ENCODE measurements at regions not wholly inside any gene's neighbourhood (a gene's known extent, or its start where the extent isn't known, plus 50 kb on each side); places are given as distances from the start of the nearest gene placed in this dataset.

GRCh38 chrX:146127617-146128016 is 310.0 kb downstream of the SLITRK2 start:
- H3K27ac ChIP-seq (ENCODE audit: control insufficient read depth, insufficient read depth, low read length) = no peak overlapping the region
- H3K36me3 ChIP-seq (ENCODE audit: control insufficient read depth in 2 of 2, extremely low read depth in 1 of 2, insufficient read depth in 2 of 2, low read length in 2 of 2) = no peaks in the 10 kb centered on the region
- H2AFZ ChIP-seq (ENCODE audit: control insufficient read depth, low read length) = no peak overlapping the region
- H3K4me2 ChIP-seq (ENCODE audit: control insufficient read depth, extremely low read depth, insufficient read depth, low read depth, low read length) = no peak overlapping the region
- no peak for FAIRE-seq
- no peaks in the 10 kb centered on the region for H4K20me1 ChIP-seq (ENCODE audit: control insufficient read depth, extremely low read depth, insufficient read depth, low read length)
- no peaks in the 10 kb centered on the region for H3K79me2 ChIP-seq (ENCODE audit: control insufficient read depth, insufficient read depth, low read length)
- no peaks in the 10 kb centered on the region for H3K9me1 ChIP-seq (ENCODE audit: control insufficient read depth, extremely low read depth, insufficient read depth, low read length)
- no peak overlapping the region for H3K4me3 ChIP-seq (ENCODE audit: control insufficient read depth in 2 of 3, extremely low read depth in 1 of 3, insufficient read depth in 2 of 3, low read depth in 1 of 3, low read length in 3 of 3)
- no peaks in the 10 kb centered on the region for H3K27me3 ChIP-seq (ENCODE audit: control insufficient read depth, extremely low read depth, insufficient read depth, low read length)
- no peaks in the 10 kb centered on the region for H3K4me1 ChIP-seq (ENCODE audit: control insufficient read depth, extremely low read depth, insufficient read depth, low read length)
- no peaks in the 10 kb centered on the region for H3K9me3 ChIP-seq (ENCODE audit: control insufficient read depth, low read depth, low read length)
- no peak overlapping the region for H3K9ac ChIP-seq (ENCODE audit: control insufficient read depth, extremely low read depth, insufficient read depth, low read length)
- dilution Hi-C loops (cut with MboI; ENCODE audit: extremely low pct_ligation_motif_present, low sequenced_read_pairs) = no loop called here
- no peak for DNase-seq (ENCODE audit: low read depth, low spot score)
- TF ChIP-seq CTCF (optimal IDR thresholded peaks at IDR 0.05 in 1 of 3, IDR thresholded peaks at IDR 0.05 in 1 of 3, conservative IDR thresholded peaks at IDR 0.05 in 1 of 3; ENCODE audit: extremely low read depth in 1 of 3, insufficient read depth in 2 of 3, low read length in 3 of 3) (no peak), EZH2 (IDR thresholded peaks at IDR 0.05; ENCODE audit: low read length) (no peak)

DNA sequence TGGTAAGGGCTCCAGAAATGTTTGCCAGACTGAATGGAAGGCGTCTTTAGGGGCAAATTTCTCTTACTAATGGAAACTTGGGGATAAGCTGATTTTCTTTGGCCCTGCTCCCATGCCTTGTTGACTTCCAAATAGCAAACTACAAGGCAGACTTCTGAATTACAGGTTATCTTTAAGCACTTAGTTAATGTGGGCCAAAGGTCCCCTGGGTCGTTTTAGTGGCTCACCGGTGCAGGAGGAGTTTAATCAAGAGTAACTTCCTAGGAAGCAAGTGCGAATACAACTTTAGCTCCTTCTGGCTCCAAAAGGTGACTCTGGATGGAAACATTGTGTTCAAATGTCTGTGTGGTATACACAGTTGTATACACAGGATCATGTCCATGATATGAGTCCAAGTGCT is 323.6 kb downstream of the SLITRK2 start:
- FAIRE-seq = no peak
- no peaks in the 10 kb centered on the region for H3K36me3 ChIP-seq (ENCODE audit: control insufficient read depth in 2 of 2, extremely low read depth in 1 of 2, insufficient read depth in 2 of 2, low read length in 2 of 2)
- H3K9me1 ChIP-seq (ENCODE audit: control insufficient read depth, extremely low read depth, insufficient read depth, low read length) = no peaks in the 10 kb centered on the region
- H3K9ac ChIP-seq (ENCODE audit: control insufficient read depth, extremely low read depth, insufficient read depth, low read length) = no peak overlapping the region
- no peaks in the 10 kb centered on the region for H3K27me3 ChIP-seq (ENCODE audit: control insufficient read depth, extremely low read depth, insufficient read depth, low read length)
- no peak overlapping the region for H2AFZ ChIP-seq (ENCODE audit: control insufficient read depth, low read length)
- DNase-seq (ENCODE audit: low read depth, low spot score) = no peak
- dilution Hi-C loops (cut with MboI; ENCODE audit: extremely low pct_ligation_motif_present, low sequenced_read_pairs) = no loop called here
- no peaks in the 10 kb centered on the region for H3K4me1 ChIP-seq (ENCODE audit: control insufficient read depth, extremely low read depth, insufficient read depth, low read length)
- H3K27ac ChIP-seq (ENCODE audit: control insufficient read depth, insufficient read depth, low read length) = no peak overlapping the region
- H3K9me3 ChIP-seq (ENCODE audit: control insufficient read depth, low read depth, low read length) = no peaks in the 10 kb centered on the region
- no peak for TF ChIP-seq CTCF (optimal IDR thresholded peaks at IDR 0.05 in 1 of 3, IDR thresholded peaks at IDR 0.05 in 1 of 3, conservative IDR thresholded peaks at IDR 0.05 in 1 of 3; ENCODE audit: extremely low read depth in 1 of 3, insufficient read depth in 2 of 3, low read length in 3 of 3)
- no peak for TF ChIP-seq EZH2 (IDR thresholded peaks at IDR 0.05; ENCODE audit: low read length)
- no peaks in the 10 kb centered on the region for H3K79me2 ChIP-seq (ENCODE audit: control insufficient read depth, insufficient read depth, low read length)
- no peaks in the 10 kb centered on the region for H4K20me1 ChIP-seq (ENCODE audit: control insufficient read depth, extremely low read depth, insufficient read depth, low read length)
- H3K4me3 ChIP-seq (ENCODE audit: control insufficient read depth in 2 of 3, extremely low read depth in 1 of 3, insufficient read depth in 2 of 3, low read depth in 1 of 3, low read length in 3 of 3) = no peak overlapping the region
- no peak overlapping the region for H3K4me2 ChIP-seq (ENCODE audit: control insufficient read depth, extremely low read depth, insufficient read depth, low read depth, low read length)

Data from keratinocyte (primary cell).